Upper lobe of right lung (tissue), 1 donor: ENCODE measurements at regions not wholly inside any gene's neighbourhood (a gene's known extent, or its start where the extent isn't known, plus 50 kb on each side); places are given as distances from the start of the nearest gene placed in this dataset.
A peak's percentile ranks its signal among the peaks of the same experiment; 100 is the strongest.

Source experiments
- ATAC-seq: fragments of 200-7000 bp; cut with Tn5 transposase; one replicate; pipeline ENCODE4 v1.9.1; 2020; ENCODE audit warnings: mild to moderate bottlenecking, moderate library complexity
- DNase-seq: peaks from one replicate; pipeline ENCODE4 v3.0.0-alpha.2; 2020
- H3K27ac ChIP-seq: fragments of 200-600 bp; one replicate; pipeline ENCODE4 v1.8.0; 2022
- H3K27me3 ChIP-seq: fragments of 200-600 bp; one replicate; pipeline ENCODE4 v1.8.0; 2022; ENCODE audit warnings: mild to moderate bottlenecking
- H3K36me3 ChIP-seq: fragments of 200-600 bp; one replicate; pipeline ENCODE4 v1.8.0; 2022
- H3K4me1 ChIP-seq: fragments of 200-600 bp; one replicate; pipeline ENCODE4 v1.8.0; 2022
- H3K4me3 ChIP-seq: fragments of 200-600 bp; one replicate; pipeline ENCODE4 v1.8.0; 2022; ENCODE audit warnings: mild to moderate bottlenecking
- H3K9me3 ChIP-seq: fragments of 200-600 bp; one replicate; pipeline ENCODE4 v1.8.0; 2022
- intact Hi-C: fragments of 100-400 bp; cut with DNase I; formaldehyde crosslinking; loops from one replicate; pipeline ENCODE4 v1.11.0; 2022
- TF ChIP-seq, protein P1 (sequence below): fragments of 200-600 bp; IDR thresholded peaks from one replicate; pipeline ENCODE4 v1.8.0; 2022; ENCODE audit warnings: antibody characterized with exemption
- donor health status: DM: no; HTN: yes; CAD: no; lungs with severe emphysema.

- H3K27ac ChIP-seq, result no peak overlapping the region
- TF ChIP-seq, protein P1, sequence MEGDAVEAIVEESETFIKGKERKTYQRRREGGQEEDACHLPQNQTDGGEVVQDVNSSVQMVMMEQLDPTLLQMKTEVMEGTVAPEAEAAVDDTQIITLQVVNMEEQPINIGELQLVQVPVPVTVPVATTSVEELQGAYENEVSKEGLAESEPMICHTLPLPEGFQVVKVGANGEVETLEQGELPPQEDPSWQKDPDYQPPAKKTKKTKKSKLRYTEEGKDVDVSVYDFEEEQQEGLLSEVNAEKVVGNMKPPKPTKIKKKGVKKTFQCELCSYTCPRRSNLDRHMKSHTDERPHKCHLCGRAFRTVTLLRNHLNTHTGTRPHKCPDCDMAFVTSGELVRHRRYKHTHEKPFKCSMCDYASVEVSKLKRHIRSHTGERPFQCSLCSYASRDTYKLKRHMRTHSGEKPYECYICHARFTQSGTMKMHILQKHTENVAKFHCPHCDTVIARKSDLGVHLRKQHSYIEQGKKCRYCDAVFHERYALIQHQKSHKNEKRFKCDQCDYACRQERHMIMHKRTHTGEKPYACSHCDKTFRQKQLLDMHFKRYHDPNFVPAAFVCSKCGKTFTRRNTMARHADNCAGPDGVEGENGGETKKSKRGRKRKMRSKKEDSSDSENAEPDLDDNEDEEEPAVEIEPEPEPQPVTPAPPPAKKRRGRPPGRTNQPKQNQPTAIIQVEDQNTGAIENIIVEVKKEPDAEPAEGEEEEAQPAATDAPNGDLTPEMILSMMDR, result no peak
Observed at GRCh38 chr4:83177182-83177581, 62.7 kb upstream of the PLAC8 start.

DNA sequence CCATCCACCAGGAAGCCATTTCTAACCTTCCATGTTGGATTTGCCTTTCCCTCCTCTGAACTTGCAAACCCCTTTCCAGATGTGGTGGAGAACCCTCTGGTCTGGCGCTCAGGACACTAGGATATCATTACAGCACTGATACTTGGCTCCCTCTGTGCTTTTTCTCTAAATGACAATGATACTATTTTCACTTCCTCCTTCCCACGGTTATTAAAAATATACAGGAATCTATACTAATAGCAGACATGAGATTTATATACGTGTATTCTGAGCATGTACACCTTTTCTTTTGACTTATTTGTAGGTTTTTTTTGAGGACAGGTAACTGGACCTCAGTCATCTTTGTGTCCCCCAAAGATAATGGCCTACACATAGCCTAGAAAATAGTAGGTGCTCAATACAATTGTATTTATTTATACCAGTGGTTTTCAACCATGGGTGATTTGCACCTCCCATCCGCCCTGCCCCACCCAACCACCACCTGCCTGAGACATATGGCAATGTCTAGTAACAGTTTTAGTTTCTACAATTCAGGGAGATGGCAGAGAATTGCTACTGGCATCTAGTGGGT, 60.4 kb upstream of the PLAC8 start:
- Histone ChIP-seq H3K4me3 (no peak overlapping the region), H3K4me1 (no peaks in the 10 kb centered on the region), H3K27me3 (no peaks in the 10 kb centered on the region), H3K36me3 (no peaks in the 10 kb centered on the region), H3K27ac (no peak overlapping the region), H3K9me3 (no peaks in the 10 kb centered on the region)
- DNase-seq, result no peak
- TF ChIP-seq, protein P1, result no peak
- intact Hi-C loops, result no loop called here
- no peak for ATAC-seq

More at GRCh38 chr4:83177182-83177581, 62.7 kb upstream of the PLAC8 start:
- intact Hi-C loops, result no loop called here
- Histone ChIP-seq H3K27me3 (no peaks in the 10 kb centered on the region), H3K4me3 (no peak overlapping the region), H3K36me3 (no peaks in the 10 kb centered on the region), H3K9me3 (no peaks in the 10 kb centered on the region), H3K4me1 (no peaks in the 10 kb centered on the region)
- ATAC-seq (no peak), DNase-seq (no peak)

DNA sequence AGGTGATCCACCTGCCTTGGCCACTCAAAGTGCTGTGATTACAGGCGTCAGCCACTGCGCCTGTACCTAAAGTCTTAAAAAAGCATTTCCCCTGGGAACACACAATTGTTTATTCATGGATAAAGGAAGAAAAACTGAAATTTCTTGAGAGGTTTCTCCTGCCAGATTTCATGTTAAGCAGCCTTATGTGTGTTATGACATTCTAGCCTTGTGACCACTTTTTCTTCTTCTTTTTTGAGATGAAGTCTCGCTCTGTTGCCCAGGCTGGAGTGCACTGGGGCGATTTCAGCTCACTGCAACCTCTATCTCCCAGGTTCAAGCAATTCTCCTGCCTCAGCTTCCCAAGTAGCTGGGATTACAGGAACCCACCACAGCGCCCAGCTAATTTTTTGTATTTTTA, 57.8 kb upstream of the PLAC8 start:
- peak; percentile 31 for ATAC-seq
- H3K36me3 ChIP-seq, result no peaks in the 10 kb centered on the region
- no peaks in the 10 kb centered on the region for H3K27me3 ChIP-seq
- no peaks in the 10 kb centered on the region for H3K4me1 ChIP-seq
- no peaks in the 10 kb centered on the region for H3K9me3 ChIP-seq
- TF ChIP-seq, protein P1, result no peak
- H3K4me3 ChIP-seq, result no peak overlapping the region
- no peak overlapping the region for H3K27ac ChIP-seq
- intact Hi-C loops, result no loop called here
- no peak for DNase-seq

DNA sequence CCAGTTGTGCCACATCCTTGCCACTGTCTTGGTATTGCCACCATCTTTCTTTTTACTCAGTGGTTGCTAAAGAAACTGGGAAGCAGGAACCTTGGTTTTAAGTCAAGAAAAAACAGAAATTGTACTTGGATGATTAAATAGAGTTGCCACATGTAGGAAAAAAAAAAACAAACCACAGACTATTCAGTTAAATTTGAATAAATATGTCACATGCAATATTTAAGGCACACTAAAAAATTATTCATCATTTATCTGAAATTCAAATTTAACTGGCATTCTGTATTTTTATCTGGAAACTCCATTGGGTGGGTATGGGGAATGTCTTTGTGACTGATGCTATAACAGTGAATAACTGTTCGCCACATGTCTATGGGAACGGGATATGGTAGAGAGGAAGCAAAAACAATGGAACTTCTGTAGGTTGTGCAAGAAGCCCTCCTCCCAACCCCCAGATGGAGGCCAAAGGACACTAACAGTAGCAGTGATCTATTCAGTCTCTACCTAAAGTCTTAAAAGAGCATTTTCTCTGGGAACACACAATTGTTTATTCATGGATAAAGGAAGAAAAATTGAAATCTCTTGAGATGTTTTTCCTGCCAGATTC, 57.0 kb upstream of the PLAC8 start:
- intact Hi-C loops, result no loop called here

DNA sequence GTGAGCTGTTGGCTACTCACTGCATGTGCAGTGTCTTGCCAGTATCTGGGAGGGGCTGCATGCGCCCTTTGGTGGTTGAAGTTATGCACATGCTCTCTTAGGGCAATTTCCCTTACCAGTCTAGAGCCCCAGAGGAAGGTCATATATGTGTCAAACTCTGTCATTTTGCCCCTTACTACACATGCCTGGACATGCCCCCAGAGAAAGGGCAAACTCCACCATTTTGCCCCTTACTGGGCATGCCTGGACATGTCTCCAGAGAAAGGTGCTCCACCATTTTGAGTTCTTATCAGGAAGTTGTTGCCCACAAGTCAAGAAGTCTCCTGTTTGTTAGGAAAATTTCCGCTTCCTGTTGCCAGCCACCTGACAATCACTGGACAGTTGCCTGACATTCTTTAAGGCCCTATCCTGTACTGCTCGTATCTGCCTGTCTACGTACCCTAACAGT, 56.4 kb upstream of the PLAC8 start:
- H3K36me3 ChIP-seq, result no peaks in the 10 kb centered on the region
- H3K4me3 ChIP-seq, result no peak overlapping the region
- no peaks in the 10 kb centered on the region for H3K4me1 ChIP-seq
- no peaks in the 10 kb centered on the region for H3K9me3 ChIP-seq
- TF ChIP-seq, protein P1, result no peak
- DNase-seq (no peak), ATAC-seq (no peak)
- no peaks in the 10 kb centered on the region for H3K27me3 ChIP-seq
- intact Hi-C loops, result no loop called here
- H3K27ac ChIP-seq, result no peak overlapping the region

More for the DNA sequence above, 57.0 kb upstream of the PLAC8 start:
- Histone ChIP-seq H3K36me3 (no peaks in the 10 kb centered on the region), H3K27me3 (no peaks in the 10 kb centered on the region), H3K4me3 (no peak overlapping the region), H3K9me3 (no peaks in the 10 kb centered on the region), H3K4me1 (no peaks in the 10 kb centered on the region), H3K27ac (no peak overlapping the region)
- TF ChIP-seq, protein P1, result no peak
- DNase-seq (no peak), ATAC-seq (peak; percentile 71)
